ENCODE measurements at regions not wholly inside any gene's neighbourhood (a gene's known extent, or its start where the extent isn't known, plus 50 kb on each side); places are given as distances from the start of the nearest gene placed in this dataset.

- H3K27me3 ChIP-seq (replicated peaks; ENCODE audit: insufficient read depth, low read length), result no peaks in the 10 kb centered on the region
- no peaks in the 10 kb centered on the region for H3F3A ChIP-seq (ENCODE audit: insufficient read depth, low read length)
- H3K4me3 ChIP-seq (ENCODE audit: low read length), result no peak overlapping the region
- H3K9ac ChIP-seq (ENCODE audit: low read length), result no peak overlapping the region
- no peak overlapping the region for H2AFZ ChIP-seq (ENCODE audit: low read length)
- H3K36me3 ChIP-seq (replicated peaks; ENCODE audit: insufficient read depth, low read length), result no peaks in the 10 kb centered on the region
- no peak for TF ChIP-seq EZH2 (optimal IDR thresholded peaks at IDR 0.05; ENCODE audit: low read depth, low read length)
- no peak for TF ChIP-seq EZH2phosphoT487 (IDR thresholded peaks at IDR 0.05; ENCODE audit: low read length)
- TF ChIP-seq CTCF (IDR thresholded peaks at IDR 0.05; ENCODE audit: low read length), result no peak
- peaks cover 15% of the 10 kb centered on the region for H3K4me1 ChIP-seq (ENCODE audit: low read length)
- H3K79me2 ChIP-seq (ENCODE audit: low read length), result no peaks in the 10 kb centered on the region
- H3K9me2 ChIP-seq (replicated peaks; ENCODE audit: insufficient read depth, low read length), result no peaks in the 10 kb centered on the region
- DNase-seq, result peak; percentile 29
- peak overlapping the region; percentile 36; the same call in 1 of the 2 replicates for H3K4me2 ChIP-seq (ENCODE audit: low read depth, low read length)
- H4K20me1 ChIP-seq (ENCODE audit: insufficient read depth, low read length), result no peaks in the 10 kb centered on the region
- no peak overlapping the region for H3K27ac ChIP-seq (ENCODE audit: low read length)
- no peaks in the 10 kb centered on the region for H3K9me3 ChIP-seq (replicated peaks; ENCODE audit: insufficient read depth, low read length)
These were observed 74.3 kb upstream of the TNC start for GRCh38 chr9:115192280-115192679.

GRCh38 chr9:115192835-115193525 lies 75.0 kb upstream of the TNC start:
- Histone ChIP-seq H3K27me3 (replicated peaks; ENCODE audit: insufficient read depth, low read length) (no peaks in the 10 kb centered on the region), H3K9me2 (replicated peaks; ENCODE audit: insufficient read depth, low read length) (no peaks in the 10 kb centered on the region), H4K20me1 (ENCODE audit: insufficient read depth, low read length) (no peaks in the 10 kb centered on the region), H3K36me3 (replicated peaks; ENCODE audit: insufficient read depth, low read length) (no peaks in the 10 kb centered on the region), H3K9ac (ENCODE audit: low read length) (no peak overlapping the region), H3K79me2 (ENCODE audit: low read length) (no peaks in the 10 kb centered on the region), H3K4me2 (ENCODE audit: low read depth, low read length) (no peak overlapping the region), H3K27ac (ENCODE audit: low read length) (no peak overlapping the region), H3K4me3 (ENCODE audit: low read length) (no peak overlapping the region), H3K9me3 (replicated peaks; ENCODE audit: insufficient read depth, low read length) (no peaks in the 10 kb centered on the region), H3F3A (ENCODE audit: insufficient read depth, low read length) (no peaks in the 10 kb centered on the region), H3K4me1 (ENCODE audit: low read length) (peaks cover 15% of the 10 kb centered on the region), H2AFZ (ENCODE audit: low read length) (no peak overlapping the region)
- DNase-seq, result no peak
- no peak for TF ChIP-seq CTCF (IDR thresholded peaks at IDR 0.05; ENCODE audit: low read length)
- no peak for TF ChIP-seq EZH2phosphoT487 (IDR thresholded peaks at IDR 0.05; ENCODE audit: low read length)
- no peak for TF ChIP-seq EZH2 (optimal IDR thresholded peaks at IDR 0.05; ENCODE audit: low read depth, low read length)

GRCh38 chr9:115193777-115194176 lies 75.8 kb upstream of the TNC start:
- Histone ChIP-seq H3K9me2 (replicated peaks; ENCODE audit: insufficient read depth, low read length) (no peaks in the 10 kb centered on the region), H3K27me3 (replicated peaks; ENCODE audit: insufficient read depth, low read length) (no peaks in the 10 kb centered on the region), H3K36me3 (replicated peaks; ENCODE audit: insufficient read depth, low read length) (no peaks in the 10 kb centered on the region), H3K79me2 (ENCODE audit: low read length) (no peaks in the 10 kb centered on the region), H3K9ac (ENCODE audit: low read length) (no peak overlapping the region), H3K9me3 (replicated peaks; ENCODE audit: insufficient read depth, low read length) (no peaks in the 10 kb centered on the region), H3K4me3 (ENCODE audit: low read length) (no peak overlapping the region), H4K20me1 (ENCODE audit: insufficient read depth, low read length) (no peaks in the 10 kb centered on the region), H3K4me2 (ENCODE audit: low read depth, low read length) (no peak overlapping the region), H2AFZ (ENCODE audit: low read length) (no peak overlapping the region), H3K27ac (ENCODE audit: low read length) (no peak overlapping the region), H3K4me1 (ENCODE audit: low read length) (peaks cover 15% of the 10 kb centered on the region), H3F3A (ENCODE audit: insufficient read depth, low read length) (no peaks in the 10 kb centered on the region)
- no peak for DNase-seq
- TF ChIP-seq EZH2 (optimal IDR thresholded peaks at IDR 0.05; ENCODE audit: low read depth, low read length) (no peak), EZH2phosphoT487 (IDR thresholded peaks at IDR 0.05; ENCODE audit: low read length) (no peak), CTCF (IDR thresholded peaks at IDR 0.05; ENCODE audit: low read length) (no peak)
